HG03025 (cell line): ENCODE measurements at regions not wholly inside any gene's neighbourhood (a gene's known extent, or its start where the extent isn't known, plus 50 kb on each side); places are given as distances from the start of the nearest gene placed in this dataset.

Experiments
- ATAC-seq: cut with Tn5 transposase; IDR thresholded peaks from one replicate; pipeline ENCODE4 v1.9.1; 2021; ENCODE audit warnings: mild to moderate bottlenecking, moderate library complexity; ENCODE audit not compliant: unreplicated experiment, low FRiP score

DNA sequence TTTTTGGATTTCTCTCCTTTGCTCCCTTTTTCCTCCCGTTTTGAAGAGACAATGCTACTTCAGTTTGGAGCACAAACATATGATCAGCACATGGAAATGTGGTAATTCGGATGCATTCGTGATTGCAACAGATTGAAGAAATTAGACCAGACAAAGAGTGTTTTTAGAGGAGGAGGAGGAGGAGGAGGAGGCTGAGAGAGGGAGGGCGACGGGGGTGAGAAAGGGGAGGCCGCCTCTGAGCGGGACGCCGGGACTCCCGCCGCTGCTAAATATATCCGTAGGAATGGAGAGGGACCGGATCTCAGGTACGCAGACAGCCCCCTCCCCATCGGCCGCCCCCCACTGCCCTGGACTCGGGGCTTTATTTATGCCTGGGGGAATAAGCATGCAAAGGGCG is 179.3 kb downstream of the SEC14L1 start:
- ATAC-seq = no peak

DNA sequence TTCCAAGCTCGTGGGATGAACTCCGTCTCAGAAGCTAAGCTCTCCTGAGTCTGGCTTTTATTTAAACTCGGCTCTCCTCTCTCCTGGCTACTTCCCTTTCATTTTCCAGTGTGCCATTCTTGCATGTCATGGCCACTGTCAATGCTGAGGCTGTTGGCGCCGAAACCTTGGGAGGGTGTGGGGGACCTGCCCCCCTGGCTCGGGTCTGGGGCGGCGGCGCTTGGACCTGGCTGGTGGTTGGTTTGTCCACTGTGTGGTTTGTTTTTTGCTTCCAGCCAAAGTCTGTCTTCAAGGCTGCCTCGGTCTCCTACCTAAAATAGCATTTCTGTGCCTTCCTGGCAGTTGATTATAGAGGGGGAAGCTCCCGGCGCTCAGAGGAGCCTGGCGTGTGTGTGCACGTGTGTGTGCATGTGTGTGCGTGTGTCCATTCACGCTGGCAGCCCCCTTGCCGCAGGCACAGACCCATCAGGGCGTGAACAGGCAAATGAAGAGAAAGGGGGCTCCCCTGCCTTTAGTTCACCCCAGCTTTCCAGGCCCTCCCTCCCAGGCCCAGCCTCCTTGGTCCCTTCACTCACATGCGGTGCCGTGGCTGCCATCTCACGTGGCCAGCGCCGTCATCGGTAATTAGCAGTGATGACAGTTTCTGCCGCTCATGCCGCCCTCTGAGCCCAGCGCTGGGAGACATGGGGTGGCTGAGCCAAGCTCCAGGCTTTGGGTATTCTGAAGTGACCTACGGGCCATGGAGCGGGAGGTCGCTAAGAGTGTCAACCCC is 179.9 kb downstream of the SEC14L1 start:
- ATAC-seq = no peak

DNA sequence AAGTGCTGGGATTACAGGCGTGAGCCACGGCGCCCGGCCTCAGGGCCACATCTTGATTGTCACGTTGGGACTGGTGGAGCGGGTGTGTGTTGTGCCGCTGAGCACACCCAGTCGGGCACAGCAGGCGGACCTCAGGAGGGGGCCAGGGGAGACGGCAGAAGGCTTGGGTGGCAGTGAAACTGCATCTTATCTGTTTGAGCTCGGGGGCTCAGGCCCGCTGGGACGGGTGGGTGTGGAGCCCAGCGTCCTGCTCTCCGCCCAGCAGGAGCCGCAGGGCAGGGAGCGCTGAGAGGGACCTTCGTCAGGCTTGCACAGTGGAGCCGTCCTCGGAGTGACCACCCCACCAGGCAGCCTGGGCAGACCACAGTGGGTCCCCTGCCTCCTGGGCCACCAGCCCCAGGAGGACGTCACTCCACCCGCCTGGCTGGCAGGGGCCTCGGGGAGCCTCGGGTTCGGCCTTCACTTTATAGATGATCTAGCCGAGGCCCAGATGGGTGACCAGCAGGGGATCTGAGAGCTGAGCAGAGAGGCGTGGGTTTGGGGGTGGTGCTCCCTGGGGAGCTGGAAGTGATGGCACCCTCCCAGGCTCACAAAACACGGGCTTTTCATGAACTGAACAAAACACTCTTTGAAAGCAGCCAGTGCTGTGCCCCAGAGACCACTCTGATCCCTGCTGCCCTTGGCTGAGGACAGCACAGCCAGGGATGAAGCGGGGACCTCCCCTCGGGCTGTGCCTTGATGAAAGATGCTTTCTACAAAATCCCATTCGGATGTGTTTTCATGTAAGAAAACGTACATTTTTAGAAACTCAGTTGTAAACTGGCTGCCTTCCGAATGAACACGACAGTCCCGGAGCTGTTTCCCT is 181.1 kb downstream of the SEC14L1 start:
- no peak for ATAC-seq

DNA sequence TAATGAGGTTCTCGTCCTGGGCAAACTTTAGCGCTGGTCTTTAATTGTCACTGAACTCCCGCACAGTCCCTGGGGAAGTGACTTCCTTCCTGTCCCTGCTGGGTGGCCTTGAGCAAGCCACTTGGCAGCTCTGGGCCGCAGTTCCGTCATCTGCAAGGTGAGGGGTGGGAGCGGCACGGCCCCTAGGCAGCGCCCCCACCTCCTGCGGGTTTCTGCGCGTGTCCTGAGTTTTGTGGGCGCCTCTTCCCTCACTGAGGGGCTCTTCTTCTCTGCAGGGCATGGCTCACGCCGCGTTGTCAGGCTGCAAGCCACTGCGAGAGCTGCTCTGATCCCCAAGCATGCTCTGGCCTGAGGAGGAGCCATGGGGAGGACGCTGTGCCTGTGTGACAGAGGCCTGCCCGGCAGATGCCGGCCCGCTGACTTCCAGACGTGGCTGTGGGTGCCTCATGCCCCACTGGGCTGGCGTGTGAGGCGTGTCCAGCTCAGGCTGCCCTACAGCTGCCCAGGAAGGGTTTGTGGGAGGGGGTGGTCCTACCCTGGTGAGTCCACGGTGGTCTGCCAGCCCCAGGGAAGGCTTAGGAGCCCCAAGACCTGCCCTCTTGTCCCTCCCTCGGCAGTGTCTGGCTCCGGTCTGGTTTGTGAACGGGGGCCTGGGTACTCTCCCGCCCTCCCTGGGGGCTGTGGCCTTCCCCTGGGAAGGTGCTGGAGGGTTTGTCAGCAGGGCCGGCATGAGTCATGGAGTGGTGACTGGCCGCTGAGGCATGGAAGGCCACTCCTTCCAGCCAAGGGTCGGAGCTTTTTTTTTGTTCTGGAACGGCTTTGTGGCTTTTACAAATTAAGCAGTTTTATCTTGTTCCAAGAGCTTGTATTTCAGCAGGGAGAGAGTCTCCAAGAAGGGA is 182.0 kb downstream of the SEC14L1 start:
- no peak for ATAC-seq

DNA sequence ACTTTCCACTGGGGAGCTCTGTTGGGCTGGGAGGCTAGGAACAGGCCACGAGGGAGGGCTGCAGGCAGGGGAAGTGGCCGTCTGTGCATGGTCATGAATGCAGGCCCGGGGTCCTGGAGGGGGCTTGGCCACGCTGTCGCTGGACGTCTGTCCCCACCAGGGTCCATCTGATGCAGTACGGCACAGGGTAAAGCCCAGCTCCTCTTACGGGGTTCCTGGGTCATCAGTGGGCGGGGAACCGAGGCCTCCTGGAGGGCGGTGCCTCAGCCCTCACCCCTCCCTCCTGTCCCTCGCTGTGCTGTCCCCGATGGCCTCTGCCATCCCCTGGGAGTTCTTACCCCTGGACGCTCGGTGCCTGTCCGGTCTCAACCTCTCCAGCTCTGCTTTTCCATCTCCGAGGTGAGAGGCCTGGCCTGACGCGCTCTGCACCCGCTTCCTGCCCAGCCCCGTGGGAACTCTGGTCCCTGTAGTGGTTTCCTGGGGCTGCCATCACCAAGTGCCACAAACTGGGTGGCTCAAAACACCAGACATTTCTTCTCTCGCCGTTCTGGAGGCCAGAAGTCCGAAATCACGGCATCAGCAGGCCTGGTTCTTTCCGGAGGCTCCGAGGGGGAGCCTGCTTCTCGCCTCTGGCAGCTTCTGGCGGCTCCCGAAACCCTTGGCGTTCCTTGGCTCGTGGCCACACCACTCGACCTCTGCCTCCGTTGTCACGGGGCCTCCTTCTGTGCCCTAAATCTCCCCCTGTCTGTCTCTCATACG is 182.8 kb downstream of the SEC14L1 start:
- ATAC-seq = no peak

DNA sequence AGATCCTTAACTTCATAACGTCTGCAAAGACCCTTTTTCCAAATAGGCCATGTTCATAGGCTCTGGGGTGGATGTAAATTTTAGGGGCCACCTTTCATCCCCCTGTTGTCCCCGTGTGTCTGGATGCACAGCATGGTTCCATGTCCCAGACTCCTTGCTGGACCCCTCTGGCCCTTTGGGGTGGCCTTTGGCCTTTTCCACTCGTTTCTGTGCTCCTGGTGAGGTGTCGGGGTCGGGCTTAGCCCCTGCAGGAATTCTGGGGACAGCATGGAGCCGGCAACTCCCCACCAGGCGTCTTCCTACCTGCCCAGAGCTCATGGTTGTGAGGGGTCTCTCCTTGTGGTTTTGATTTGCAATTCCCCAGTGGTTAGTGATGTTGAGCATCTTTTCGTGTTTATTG is 183.5 kb downstream of the SEC14L1 start:
- ATAC-seq = no peak

DNA sequence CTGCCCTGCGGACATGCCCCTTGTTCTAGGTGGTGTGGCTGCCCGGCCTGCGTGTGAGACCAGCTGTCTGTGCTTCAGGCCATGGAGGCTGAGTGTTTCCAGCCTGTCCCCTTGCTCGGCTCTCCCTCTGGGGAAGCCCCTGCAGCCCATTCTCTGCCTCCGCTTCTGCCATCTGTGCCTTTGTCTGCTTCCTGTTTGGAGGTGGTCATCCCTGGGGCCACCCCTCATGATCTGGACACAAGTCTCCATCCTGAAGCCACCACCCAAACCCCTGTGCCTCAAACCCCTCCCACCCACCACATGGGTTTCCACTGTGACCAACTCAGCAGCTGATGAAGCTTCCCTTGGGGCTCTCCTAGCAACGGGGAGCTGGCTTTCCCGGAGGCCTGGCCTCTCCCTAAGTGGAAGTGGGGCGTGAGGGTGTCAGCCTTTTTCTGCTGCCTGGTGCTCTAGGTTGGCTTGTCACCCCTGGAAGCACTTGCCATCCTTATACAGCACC is 184.9 kb downstream of the SEC14L1 start:
- ATAC-seq = peak; percentile 4

DNA sequence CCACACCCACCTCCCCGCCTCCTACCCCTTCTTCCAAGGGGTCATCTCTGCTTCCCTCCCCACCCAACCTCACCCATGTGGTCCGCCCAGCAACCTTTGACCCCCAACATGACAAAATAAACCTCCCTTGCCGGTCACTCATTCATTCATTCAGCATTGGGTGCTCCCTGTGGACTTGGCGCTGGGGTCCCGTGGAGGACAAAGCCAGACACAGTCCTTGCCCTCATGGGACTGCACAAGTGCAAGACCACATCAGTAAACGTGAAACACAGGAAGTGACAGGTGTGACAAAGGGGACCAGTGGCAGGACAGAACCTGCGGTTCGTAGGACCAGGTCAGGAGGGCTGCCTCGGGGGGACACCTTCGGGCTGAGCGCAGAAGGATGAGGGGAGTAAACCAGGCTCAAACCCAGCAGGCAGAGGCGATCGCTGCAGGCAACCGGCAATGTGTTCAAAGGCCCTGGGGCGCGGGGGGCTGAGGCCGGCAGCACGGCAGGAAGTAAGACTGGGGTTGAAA is 185.4 kb downstream of the SEC14L1 start:
- ATAC-seq = no peak

DNA sequence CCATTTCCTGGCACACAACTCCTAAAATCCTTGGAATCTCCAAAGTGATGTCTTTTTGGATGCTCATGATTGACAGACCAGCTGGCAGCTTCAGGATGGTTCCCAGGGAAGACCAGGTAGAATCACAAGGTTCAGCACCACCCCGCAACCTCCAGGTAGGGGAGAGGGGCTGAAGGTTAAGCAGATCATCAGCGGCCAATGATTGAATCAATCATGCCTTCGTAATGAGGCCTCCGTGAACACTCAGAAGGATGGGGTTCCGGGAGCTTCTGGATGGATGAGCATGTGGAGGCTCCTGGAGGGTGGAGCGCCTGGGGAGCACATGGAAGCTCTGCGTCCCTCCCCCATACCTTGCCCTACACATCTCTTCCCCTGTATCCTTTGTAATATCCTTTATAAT is 185.9 kb downstream of the SEC14L1 start:
- no peak for ATAC-seq

DNA sequence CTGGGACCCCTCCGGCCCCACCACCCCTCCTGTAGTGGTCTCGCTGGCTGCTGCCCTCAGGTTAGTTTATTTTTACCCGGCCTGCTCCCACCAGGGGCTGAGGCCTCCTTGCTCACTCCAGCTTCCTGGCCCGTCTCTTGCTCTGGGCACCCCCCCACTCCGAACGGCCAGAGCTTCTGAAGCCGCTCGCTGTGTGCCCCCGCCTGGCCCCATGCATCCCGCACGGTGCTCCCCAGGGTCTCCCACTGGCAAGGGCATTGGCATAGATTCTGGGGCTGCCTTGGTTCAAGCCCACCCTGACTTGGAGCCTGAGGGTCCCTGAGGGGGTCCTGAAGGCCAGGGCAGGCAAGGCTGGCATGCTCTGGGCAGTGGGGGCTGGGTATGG is 186.4 kb downstream of the SEC14L1 start:
- no peak for ATAC-seq

DNA sequence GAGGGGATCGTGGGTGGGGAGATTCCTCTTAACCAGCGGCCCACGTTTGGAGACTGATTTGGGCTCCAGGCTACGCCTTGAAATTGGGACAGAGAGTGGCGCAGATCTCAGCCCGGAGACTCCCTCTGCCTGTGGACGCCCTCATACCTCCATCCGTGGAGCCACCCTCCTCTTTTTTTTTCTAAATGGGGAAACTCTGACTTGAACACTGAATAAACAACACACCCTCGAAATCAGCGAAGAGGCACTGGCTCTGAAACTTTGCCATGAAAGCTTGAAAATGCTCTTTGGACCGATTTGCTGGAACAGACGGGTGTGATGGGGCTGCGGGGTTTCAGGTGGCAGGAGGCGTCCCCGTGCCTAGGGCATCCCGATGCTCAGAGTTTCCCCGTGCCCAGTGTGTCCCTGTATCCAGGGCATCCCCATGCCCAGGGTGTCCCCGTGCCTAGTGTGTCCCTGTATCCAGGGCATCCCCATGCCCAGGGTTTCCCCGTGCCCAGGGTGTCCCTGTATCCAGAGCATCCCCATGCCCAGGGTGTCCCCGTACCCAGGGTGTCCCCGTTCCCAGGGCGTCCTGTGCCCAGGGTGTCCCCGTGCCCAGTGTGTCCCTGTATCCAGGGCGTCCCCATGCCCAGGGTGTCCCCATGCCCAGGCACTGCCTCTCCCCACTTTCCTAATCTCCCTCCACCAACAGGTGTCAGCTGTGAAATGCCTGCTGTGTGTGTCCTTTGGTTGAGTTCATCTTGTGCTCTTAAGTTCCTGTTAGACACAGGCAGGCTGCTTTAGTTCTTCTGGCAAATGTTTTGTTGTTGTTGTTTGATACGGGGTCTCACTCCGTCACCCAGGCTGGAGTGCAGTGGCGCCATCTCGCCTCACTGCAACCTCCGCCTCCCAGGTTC is 187.0 kb downstream of the SEC14L1 start:
- no peak for ATAC-seq

DNA sequence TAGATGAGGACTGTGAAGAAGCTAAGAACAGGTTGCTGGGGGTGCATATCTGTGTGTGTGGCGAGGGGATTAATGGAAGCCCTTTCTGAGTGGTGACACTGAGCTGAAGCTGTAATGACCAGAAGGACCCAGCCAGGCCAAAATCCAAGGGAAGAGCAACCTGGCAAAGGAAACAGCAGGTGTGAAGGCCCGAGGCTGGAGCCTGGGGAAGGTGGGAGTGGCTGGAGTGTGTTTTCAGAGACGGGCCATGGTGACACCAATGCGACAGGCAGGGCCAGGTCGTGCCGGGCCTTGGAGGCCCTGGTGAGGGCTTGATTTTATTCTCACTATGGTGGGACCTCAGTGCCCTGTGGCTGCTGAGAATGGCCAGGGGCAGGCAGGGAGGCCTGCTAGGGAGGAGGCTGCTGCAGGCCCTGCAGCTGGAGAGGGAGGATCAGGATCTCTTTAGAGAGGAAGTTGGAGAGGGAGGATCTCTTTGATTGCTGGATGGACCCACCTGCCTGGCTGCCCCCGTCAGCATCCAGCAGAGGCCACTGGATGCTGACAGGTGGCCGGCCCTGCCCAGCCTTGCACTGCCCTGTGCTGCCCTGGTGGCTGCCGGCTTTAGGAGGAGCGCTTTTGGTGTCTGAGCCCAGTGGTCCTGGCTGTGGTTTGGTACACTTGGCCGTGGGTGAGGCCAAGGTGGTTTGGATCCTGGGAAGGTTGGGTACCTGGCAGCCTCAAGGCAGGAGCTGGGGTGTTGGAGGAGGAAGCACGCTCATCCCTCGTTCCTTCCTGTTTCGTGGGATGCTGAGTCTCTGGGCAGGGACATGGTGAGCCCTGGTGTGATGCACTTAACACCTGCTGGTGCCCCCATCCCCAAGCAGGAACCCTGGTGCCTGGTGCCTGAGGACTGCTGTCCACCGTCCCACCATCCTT is 188.3 kb downstream of the SEC14L1 start:
- no peak for ATAC-seq

DNA sequence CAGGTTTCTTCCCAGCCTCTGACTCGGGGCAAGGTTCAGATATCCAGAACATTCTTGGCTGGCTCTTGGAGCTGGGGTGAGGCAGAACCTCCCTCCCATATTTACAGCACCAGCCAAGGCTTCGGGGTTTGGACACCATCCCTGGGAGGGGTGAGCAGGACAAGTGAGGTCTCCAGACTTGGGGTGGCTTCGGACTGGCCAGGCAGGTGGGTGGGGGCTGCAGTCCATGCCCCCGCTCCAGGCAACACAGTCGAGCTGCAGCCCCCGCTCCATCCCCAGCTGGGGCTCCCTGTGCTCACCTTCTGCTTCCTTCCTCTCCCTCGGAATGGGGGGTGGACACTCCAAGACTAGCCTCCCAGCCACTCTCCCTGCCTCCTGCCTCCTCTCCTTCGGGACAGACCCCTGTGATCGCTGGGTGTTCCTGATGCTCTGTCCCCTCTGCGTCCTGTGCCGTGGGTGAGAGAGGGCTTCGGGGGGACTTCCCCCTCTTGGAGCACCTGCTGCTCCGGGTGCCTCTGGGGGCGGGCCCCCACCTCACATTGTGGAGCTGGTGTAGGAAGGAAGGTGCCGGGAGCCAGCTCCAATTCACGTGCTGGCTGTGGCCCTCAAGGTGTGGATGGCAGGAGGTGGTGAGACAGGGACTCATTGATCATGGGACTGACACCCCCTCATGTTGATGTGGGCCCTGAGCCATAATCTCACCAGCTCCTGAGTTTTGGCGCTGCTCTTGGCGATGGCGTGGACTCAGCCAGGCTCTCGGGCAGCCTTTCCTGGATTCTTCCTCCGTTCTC is 189.2 kb downstream of the SEC14L1 start:
- ATAC-seq = no peak

DNA sequence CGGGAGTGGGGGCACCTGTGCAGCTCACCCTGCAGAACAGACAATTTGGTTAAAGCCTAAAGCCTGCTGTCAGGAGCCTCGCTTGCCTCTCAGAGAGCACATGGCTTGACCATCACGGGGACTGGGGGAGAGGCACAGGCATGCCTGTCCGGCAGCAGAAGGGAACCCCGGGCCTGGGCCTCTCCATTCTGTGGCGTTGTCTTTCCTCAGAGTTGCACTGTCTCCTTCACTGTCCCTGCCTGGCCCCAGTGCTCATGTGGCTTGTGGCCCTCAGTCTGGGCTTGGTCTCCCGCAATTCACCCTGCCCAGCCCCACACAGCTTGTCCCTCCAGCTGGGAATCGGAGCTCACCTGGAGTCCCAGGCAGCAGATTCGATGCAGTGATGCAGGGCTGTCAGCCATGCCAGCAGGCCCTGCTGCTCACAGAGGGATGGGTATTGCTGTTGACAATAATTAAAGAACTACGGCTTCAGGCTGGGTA is 189.9 kb downstream of the SEC14L1 start:
- ATAC-seq = no peak

DNA sequence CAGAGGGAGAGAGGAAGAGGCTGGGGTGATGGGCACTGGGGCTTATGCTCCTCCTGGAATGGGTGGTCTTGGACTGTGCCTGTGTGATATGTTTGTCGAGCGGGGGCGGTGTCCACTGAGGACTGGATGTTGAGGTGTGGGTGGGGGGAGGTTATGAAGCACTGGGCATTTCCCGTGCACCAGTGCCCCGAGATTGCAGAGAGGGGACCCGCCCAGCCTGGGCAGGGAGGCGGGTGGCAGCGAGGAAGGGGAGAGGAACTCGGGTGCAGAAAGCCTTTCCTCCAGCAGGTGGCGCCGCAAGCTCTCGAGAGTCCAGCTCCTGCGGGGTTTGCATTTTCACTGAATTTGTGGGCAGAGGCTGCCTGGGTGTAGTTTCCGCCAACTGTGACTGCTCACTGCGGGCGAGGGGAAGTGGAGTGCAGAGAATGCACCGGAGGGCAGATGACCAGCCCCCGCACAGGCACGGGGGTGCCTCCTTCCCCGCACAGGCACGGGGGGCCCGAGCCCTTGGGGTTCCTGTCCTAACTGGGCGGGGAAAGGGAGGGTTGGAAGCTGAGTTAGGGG is 190.6 kb downstream of the SEC14L1 start:
- peak; percentile 62 for ATAC-seq
